ENCODE measurements at regions not wholly inside any gene's neighbourhood (a gene's known extent, or its start where the extent isn't known, plus 50 kb on each side); places are given as distances from the start of the nearest gene placed in this dataset.

DNA sequence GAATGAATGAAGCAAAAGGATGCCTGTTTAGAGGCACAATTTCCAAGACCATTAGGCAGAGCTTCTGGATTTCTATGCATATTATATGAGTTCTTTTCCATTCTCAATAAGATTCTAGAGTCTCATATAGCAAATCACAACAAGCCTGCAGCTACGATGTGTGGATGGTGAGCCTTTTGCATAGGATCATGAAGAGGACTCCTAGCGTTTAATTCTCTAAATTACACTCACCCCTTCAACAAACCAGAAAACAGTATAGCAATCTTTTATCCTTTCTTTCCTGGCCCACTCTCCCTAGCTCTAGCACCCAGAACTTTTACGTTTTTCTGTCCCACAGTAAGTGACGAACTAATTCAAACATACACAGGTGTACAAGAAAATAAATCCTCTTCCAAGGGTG is 293.1 kb upstream of the KLHL29 start:
- no peak for DNase-seq (ENCODE audit: low read depth)

DNA sequence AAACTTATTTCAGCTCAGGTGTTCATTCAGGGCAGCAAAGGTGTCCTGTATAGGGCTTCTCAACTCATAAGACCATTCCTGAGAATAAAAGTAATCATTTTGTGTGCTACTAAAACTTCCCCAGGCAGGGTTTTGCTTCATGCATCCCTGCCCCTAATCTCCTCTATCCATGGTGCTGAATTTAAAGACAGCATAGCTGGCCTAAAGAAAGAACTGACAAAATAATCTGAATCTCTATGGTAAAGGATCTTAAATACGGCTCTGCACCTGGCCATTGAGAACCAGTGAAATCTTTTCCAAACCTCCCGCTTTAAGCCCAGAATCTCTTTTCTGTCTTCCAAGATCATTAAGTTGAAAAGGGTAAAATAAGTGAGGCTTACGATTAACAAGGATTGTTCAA is 292.1 kb upstream of the KLHL29 start:
- no peak for DNase-seq (ENCODE audit: low read depth)

DNA sequence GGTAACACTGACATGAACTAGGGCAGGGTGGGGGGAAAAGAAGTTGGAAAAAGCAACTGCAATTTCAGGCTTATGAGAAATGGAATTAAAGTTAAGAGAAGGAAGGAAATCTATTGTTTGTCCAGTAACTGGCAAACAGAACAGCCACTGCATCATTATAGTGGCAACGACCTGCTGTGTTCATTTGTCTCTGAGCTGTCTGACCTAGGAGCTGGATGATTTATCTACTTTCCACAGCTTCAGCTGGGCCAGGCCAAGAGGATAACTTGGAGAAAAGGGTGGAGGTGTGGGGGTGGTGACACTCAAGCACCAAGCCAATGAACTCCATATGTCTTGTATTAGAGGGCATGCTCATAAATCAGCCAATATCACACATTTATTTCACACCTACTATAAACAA is 291.5 kb upstream of the KLHL29 start:
- no peak for DNase-seq (ENCODE audit: low read depth)

DNA sequence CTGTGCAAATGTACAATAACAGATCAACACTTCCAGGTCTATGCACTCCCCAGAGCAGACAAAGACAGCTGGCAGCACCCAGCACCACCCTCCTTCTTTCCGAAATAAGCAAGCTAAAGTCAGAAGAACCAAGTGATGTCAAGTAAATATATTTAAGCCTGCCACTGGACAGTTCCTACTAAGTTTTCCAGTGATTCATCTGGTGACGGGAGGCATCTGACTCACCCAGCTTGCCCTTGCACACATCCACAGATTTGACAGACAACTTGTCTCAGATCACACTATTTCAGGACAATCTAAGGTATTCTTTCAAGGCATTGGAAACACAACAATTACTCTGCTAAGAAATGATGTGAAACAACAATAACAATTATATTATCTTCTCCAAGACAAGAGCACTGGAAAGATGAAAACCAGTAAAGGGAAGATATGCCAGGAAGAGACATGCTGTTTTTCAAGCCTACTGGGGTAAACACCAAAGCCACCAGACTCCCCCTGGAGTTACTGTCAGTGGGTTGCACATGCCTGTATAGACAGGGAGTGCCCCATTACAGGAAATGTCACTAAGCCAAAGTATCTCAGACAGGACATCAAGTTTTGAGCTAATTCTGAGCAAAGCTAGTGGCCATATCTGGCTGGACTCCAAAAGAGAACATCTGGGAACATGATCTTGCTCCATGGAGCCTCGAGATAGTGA is 287.9 kb upstream of the KLHL29 start:
- no peak for DNase-seq (ENCODE audit: low read depth)

DNA sequence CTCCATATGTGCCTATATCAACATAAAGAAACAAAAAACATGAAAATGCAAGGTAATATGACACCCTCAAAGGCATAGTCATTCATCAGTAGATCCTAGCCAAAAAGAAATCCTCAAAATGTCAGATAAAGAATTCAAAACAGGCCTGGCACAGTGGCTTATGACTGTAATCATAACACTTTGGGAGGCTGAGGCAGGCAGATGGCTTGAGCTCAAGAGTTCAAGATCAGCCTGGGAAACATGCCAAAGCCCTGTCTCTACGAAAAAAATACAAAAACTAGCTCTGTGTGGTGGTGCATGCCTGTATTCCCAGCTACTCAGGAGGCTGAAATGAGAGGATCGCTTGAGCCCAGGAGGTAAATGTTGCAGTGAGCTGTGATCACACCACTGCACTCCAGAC is 284.6 kb upstream of the KLHL29 start:
- no peak for DNase-seq (ENCODE audit: low read depth)

DNA sequence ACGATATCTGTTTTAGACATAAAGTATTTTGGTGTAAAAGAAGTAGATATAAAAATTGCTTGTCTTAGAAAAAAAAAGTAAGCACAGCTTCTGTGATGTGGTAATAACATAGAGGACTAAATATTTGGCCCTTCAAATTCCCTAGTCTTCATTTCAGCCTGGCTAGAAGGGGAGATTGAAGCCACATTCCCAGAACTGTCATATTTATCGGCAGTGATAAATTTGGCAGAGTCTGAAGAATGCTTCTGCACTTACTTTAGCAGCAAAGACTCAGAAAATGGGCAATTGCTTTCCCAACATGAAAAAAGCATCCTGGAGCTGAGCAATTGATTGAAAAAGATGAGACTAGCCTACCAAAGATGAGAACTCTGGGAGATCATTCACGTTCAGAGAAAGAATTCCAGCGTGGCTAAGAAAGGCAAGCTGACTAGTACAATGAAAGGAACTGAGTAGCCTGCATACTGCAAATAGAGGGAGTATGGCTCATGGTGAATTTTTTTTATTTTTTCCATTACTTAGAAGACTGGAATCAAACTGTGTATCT is 278.7 kb upstream of the KLHL29 start:
- DNase-seq (ENCODE audit: low read depth), result no peak

DNA sequence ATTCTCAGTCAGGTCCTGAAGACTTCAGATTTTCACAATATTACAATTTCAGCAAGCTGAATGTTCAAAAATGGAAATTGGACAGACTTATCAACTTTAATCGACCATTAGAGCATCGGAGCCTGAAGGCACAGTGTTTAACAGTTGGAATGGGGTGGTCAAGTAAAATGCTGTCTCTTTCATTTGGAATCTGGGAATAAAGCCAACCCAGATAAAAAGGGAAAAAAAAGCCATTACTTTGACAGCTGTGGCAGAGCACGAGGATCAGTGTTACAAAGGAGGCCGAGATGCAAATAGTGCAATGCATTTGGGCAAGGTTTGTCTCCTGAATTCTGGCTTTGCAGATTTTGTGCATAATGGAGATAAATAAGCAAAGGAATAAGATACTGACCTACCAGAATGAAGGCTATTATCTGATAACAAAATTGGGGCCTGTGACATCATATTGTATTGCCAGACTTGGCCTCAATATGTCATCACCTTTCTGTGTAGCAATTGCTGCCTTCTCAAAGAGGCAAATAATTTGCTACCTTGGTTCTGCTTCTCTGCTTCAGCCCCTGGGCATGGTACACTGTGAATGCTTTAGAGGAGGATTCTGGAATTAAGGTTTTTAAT is 277.5 kb upstream of the KLHL29 start:
- no peak for DNase-seq (ENCODE audit: low read depth)

DNA sequence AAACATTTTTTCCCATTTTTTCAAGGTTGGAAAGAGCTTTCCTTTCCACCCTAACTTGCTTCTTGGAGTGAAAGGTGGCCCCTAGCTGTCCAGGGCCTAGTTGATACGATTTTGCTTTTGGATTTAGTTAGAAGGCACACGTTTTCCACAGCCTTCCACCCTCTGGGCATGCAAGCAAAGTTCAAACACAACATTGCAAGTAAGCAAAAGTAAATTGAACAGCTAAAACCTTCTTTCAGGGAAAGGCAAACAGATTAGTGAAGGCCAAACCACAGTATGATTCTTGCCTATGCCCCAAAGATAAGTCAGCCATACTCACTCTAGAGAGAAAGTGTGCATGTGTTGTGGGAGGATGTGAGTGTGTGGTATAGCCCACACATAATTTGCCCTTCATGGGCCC is 273.7 kb upstream of the KLHL29 start:
- DNase-seq (ENCODE audit: low read depth), result no peak

DNA sequence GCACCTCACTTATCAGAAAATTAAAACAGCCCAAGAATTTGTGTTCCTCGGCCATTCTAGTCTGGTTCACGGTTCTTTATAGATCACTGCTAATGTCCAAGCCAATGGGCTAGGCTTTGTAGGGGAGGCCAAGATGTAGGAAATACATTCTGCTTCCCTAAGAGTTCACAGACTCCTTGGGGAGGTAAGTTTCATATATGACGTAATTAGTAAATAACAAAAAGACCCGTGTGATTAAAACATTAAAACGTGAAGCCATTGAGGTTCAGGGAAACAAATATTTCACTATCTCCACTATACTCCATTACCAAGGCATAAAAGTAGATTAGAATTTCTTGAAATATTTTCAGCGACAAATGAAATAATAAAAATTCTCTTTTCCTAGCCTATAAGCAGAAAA is 272.5 kb upstream of the KLHL29 start:
- no peak for DNase-seq (ENCODE audit: low read depth)

DNA sequence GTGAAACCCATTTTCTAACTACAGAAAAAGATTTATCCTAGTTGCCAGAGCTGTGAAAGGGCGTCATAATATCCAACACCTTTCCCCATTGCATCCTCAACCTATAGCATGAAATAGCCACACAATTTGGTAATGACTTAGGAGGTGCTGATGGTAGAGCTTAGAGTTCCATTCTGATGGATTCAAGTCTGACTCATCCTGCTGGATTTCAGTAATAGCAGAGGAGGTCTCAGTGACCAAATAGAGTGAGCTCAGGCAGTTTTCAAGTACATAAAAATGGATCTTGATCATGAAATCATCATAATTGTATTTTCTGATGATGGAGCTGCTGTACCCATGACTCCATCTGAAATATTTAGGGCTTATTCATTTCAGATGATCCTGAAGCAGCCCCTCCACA is 270.7 kb upstream of the KLHL29 start:
- DNase-seq (ENCODE audit: low read depth), result no peak

DNA sequence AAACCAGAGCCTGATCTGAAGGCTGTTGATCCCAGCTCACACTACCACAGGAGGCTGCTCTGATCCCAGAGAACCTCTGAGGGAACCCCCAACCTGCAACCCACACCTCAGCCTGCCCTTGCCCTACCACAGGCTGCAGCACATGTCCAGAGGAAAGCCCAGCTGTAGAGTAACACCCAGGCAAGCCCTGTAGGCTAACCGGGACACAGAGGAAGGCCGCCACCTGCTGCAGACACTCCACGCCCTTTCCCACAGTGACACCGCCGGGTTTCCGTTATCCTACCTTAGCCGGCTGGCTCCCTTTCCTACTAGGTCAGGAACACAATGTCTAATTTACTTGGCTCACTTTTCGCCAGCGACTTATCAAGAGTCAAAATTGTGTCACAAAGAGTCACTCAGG is 266.7 kb upstream of the KLHL29 start:
- DNase-seq (ENCODE audit: low read depth), result no peak

DNA sequence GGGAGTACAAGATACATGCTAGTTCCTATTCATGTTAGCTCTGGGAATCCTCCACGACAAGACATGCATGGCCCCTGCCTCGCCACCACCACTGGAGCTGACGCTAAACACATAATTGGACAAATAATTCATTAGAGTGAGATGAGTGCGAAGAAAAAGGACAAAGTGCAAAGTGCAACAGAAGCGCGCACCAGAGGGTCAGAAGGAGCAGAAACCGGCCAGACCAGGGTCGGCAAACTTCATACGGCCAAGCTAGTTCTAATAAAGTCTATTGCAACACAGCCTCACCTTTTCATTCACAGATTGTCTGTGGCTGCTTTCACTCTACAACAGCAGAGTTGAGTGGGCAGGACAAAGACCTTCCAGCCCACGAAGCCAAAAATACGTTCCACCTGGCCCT is 266.1 kb upstream of the KLHL29 start:
- DNase-seq (ENCODE audit: low read depth), result no peak

DNA sequence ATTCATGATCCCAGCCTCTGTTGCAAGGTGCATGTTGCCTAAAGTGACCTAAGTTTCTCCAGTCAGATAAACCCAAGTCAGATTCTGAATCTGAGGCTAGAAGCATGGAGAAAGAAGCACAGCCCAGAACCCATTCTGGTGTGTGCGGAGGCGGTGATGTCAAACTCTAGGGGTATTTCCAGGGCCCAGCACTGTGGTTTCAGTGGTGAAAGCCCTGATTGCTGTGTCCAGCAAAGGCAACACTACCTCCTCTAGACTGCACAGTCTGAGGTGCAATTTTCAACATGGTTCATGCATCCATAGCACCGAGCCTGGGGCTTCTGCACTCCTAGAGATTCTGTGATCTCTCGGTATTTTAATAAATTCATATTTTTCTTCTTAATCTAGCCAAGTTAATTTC is 264.8 kb upstream of the KLHL29 start:
- no peak for DNase-seq (ENCODE audit: low read depth)

DNA sequence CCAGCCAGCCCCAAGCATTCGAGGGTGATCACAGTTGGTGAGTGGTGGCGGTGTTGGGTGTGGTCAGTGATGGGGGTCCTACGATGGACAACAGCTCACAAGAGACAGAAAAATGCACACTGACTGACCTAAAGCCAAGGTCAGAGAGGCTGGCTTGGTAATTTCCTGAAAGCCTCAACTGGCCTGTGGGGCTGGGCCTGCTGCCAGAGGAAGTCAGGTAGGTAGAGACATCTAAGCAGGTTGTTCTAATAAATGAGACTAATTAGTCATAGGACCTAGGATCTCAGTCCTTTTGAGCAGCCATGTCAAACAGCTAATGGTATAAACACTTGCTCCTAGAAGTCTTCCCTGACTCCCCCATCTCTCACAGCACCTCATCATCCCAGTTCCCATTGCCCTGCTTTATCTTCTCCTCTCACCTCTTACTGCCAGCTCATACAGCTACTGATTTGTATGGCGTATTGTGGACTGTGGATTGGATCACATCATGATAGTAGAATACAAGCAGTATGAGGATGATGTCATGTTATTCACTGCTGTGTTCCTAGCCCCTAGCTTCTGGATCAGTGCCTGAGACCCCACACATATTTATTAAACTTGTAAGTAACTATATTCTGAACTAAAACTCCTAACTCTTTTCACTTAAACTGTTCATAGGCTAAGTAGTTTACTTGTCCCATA is 262.9 kb upstream of the KLHL29 start:
- no peak for DNase-seq (ENCODE audit: low read depth)

DNA sequence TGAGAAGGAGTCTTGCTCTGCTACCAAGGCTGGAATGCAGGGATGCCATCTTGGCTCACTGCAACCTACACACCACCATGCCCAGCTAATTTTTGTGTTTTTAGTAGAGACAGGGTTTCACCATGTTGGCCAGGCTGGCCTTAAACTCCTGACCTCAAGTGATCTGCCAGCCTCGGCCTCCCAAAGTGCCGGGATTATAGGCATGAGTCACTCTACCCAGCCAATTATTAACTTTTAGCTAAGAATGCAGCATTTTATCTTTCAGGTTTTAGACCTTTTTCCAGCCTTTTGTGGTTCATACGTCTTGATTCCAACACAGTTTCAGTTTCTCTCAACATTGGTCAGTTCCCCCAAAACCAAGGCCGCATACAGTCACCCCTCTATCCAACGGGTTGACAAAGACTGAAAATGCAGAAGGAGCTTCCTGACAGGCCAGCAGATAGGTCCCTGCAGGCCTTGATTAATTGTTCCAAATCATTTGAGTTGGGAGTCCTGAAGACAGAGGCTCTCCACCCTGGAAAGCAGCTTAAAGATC is 262.2 kb upstream of the KLHL29 start:
- DNase-seq (ENCODE audit: low read depth), result no peak

DNA sequence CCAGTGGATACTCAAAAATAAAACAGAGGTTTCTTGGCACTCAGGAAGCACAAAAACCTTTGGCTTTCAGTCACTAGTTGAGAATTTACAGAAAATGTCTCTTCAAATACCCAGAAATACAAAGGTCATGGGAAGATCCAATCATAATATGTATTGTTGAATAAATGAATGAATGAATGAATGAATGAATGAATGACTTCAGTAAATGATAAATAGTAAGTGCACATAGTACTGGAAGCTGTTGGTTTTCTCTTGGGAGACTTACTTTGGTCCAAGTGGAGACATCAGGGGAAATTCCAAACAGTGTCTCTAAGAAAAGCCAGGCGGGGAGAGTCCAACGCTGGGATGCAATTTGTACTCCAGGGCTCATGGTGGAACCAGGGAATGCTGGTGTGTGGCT is 261.3 kb upstream of the KLHL29 start:
- no peak for DNase-seq (ENCODE audit: low read depth)

DNA sequence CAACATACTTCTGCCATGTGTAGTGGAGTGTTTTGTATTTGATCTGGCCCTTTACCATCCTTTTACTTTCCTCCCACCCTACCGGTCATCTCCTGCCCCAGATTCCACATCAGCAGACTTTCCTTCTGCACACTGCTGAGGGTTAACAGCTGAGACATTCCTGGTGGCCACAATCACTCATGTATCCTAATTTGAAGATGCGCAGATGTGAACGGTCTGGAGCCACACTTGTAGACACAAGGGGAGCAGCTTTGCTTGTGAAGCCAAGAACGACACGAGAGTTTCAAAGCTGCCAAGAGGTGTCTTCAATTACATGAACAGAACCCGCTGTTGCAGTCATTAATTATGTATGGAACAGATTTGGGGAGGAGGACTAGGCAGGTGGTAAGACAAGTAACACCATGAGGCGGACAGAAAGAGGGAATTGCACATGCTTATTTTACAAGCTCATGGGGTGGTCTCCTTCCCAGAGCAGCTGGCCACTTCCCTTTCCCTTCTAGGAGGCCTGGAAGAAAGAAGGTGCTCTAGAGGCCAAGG is 260.7 kb upstream of the KLHL29 start:
- DNase-seq (ENCODE audit: low read depth), result no peak

DNA sequence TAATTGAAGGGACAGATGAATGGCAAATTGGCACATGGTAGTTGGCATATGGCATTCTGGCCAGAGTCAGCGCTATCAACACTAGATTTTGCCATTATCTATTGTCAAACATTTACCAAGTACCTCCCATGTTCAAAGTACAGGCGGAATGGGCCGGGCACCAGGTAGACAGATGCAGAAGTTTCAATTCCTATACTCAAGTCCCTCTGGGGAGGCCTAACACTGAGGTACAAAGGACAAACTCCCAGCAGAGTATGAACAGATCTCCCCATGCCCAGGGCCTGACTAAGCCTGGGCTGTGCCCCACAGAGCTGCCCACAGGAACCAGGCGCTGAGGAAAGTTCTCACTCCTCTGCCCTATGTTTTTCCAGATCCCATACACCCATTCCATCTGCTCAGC is 257.5 kb upstream of the KLHL29 start:
- no peak for DNase-seq (ENCODE audit: low read depth)

DNA sequence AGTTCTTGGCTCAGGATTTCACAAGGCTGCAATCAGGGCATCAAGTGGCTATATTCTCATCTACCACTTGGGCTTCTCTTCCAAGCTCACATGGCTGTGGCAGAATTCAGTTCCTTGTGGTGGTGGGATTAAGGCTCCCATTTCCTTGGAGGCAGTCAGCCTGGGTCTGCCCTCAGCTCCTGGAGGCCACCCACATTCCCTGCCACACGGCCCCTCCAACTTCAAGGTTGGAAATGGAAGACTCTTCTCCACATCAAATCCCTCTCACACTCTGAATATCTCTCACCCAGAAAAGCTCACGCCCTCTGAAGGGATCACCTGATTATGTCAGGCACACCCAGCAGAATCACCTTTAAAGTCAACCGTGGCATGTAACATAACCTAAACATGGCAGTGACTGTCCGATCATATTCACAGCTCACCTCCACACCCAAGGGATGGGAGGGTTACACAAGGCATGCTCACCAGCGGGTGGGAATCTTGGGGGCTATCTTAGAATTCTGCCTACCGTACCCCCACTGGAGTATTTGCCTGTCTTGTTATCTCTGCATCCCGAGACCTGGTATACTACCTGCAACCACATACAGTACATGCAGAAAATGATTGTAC is 256.2 kb upstream of the KLHL29 start:
- no peak for DNase-seq (ENCODE audit: low read depth)

DNA sequence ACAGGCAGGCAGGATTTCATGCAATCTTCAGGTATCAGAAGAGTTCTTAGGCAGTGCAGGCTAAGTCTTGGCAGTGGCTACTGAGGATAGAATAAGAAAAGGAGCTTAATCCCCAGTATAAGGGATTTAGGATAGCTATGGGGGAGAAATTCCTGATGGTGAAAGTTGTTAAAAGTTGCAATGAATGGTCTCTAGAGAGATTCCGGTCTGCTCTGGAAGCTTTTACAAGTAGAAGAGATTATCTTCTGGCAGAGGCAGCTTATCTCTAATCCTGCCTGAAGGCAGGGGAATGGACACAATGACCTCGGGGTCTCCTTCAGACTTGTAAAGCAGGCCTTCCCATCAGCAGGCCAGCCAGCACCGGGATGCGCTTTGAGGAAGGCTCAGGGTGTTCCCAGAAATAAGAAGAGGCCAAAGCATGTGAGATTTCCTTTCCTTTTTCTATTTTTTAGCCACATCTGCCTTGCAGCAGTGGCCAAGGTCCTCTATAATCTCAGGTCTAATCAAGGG is 253.9 kb upstream of the KLHL29 start:
- no peak for DNase-seq (ENCODE audit: low read depth)

DNA sequence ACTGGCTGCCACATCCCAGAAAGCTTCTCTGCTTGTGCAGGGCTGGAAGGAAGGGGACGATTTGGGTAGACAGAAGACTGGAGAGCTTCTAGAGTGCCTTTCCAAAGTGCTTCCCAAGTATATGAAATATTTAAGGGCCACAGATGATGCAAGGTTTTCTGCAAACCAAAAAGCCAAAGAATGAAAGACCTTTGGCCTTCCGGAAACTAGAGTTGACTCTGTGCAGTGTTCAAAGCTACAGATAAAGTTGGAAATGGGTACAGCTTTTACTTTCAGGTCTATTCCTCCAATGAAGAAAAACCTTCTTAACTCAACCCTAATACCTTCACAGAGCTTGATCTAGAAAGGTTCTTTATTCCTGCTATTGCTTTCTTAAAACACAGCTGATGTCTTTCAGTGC is 253.0 kb upstream of the KLHL29 start:
- no peak for DNase-seq (ENCODE audit: low read depth)

Measured in activated T-cell treated with anti-CD3 and anti-CD28 coated beads for 24 hours (primary cell).